A673 (cell line): ENCODE measurements at regions not wholly inside any gene's neighbourhood (a gene's known extent, or its start where the extent isn't known, plus 50 kb on each side); places are given as distances from the start of the nearest gene placed in this dataset.

Source experiments
- BruUV-seq: library from RNA; stranded (reverse); fragments of 400-500 nt; replicated peaks from 2 replicates; lab custom pipeline; 2021; lab: Mats Ljungman, UMichigan
- CTCF ChIA-PET: fragments of 300-600 bp; sonication (Branson Sonifier 250); formaldehyde crosslinking; loops from one replicate; lab custom pipeline; 2022; ENCODE audit warnings: antibody characterized with exemption; lab: Charles Lee
- POLR2A ChIA-PET: fragments of 300-600 bp; sonication (Branson Sonifier 250); formaldehyde crosslinking; loops from one replicate; lab custom pipeline; 2022; ENCODE audit warnings: antibody characterized with exemption; ENCODE audit not compliant: low non-redundant PET; lab: Charles Lee
- DNase-seq: peaks from one replicate; pipeline ENCODE4 v3.0.0-alpha.2; 2015; ENCODE audit warnings: low spot score
- H3K27ac ChIP-seq: fragments of 200-600 bp; sonication (generic); 2 replicates; pipeline ENCODE4 v1.5.1; 2016; ENCODE audit warnings: mixed run types, low read depth, mild to moderate bottlenecking, mixed read lengths, antibody characterized with exemption, low read length; ENCODE audit not compliant: poor library complexity, severe bottlenecking
- H3K27me3 ChIP-seq: fragments of 200-600 bp; sonication (generic); replicated peaks from 2 replicates; pipeline ENCODE4 v1.6.1; 2017; ENCODE audit warnings: mixed run types, low read depth, mild to moderate bottlenecking, mixed read lengths, antibody characterized with exemption, low read length; ENCODE audit not compliant: insufficient read depth, poor library complexity
- H3K36me3 ChIP-seq: fragments of 200-600 bp; sonication (generic); 2 replicates; pipeline ENCODE4 v1.6.1; 2016; ENCODE audit warnings: mixed run types, mild to moderate bottlenecking, mixed read lengths, antibody characterized with exemption, low read length; ENCODE audit not compliant: insufficient read depth, poor library complexity, severe bottlenecking
- H3K4me1 ChIP-seq: fragments of 200-600 bp; sonication (generic); 2 replicates; pipeline ENCODE4 v1.6.1; 2017; ENCODE audit warnings: mixed run types, mild to moderate bottlenecking, mixed read lengths, antibody characterized with exemption, low read length; ENCODE audit not compliant: insufficient read depth, poor library complexity, severe bottlenecking
- H3K4me3 ChIP-seq: fragments of 200-600 bp; sonication (generic); 2 replicates; pipeline ENCODE4 v1.5.1; 2016; ENCODE audit warnings: low read depth, mixed run types, mild to moderate bottlenecking, mixed read lengths, low read length; ENCODE audit not compliant: poor library complexity, severe bottlenecking
- H3K9me3 ChIP-seq: fragments of 200-600 bp; sonication (generic); 2 replicates; pipeline ENCODE4 v1.6.1; 2016; ENCODE audit warnings: mixed run types, low read depth, mild to moderate bottlenecking, mixed read lengths, antibody characterized with exemption, low read length; ENCODE audit not compliant: poor library complexity, severe bottlenecking
- CTCF ChIP-seq: fragments of 300-800, 200-600 bp; sonication (generic); conservative IDR thresholded peaks from 2 replicates; pipeline ENCODE4 v1.5.1; 2017; ENCODE audit warnings: low read depth, mild to moderate bottlenecking, antibody characterized with exemption, low read length, moderate library complexity, mixed read lengths
- EZH2 ChIP-seq: fragments of 200-600 bp; sonication (generic); IDR thresholded peaks from 2 replicates; pipeline ENCODE4 v1.6.1; 2017; ENCODE audit warnings: borderline replicate concordance, low read depth, mild to moderate bottlenecking, mixed read lengths, antibody characterized with exemption, low read length; ENCODE audit not compliant: poor library complexity, severe bottlenecking
- intact Hi-C: fragments of 100-400 bp; cut with micrococcal nuclease; formaldehyde crosslinking; loops from one replicate; pipeline ENCODE4 v1.10.0; 2022; ENCODE audit not compliant: unreplicated experiment

GRCh38 chr2:49858657-49859056, 704.3 kb upstream of the FSHR start:
- no peaks in the 10 kb centered on the region for H3K27me3 ChIP-seq
- no peak for DNase-seq
- no peaks in the 10 kb centered on the region for H3K36me3 ChIP-seq
- no TSS peak for BruUV-seq
- no peak overlapping the region for H3K27ac ChIP-seq
- no peaks in the 10 kb centered on the region for H3K4me1 ChIP-seq
- intact Hi-C loops = no loop called here
- no peaks in the 10 kb centered on the region for H3K9me3 ChIP-seq
- TF ChIP-seq EZH2 = no peak
- CTCF ChIA-PET = no interaction called here
- H3K4me3 ChIP-seq = no peak overlapping the region
- POLR2A ChIA-PET = no interaction called here

GRCh38 chr2:49858113-49858490, 703.8 kb upstream of the FSHR start:
- CTCF ChIA-PET = no interaction called here
- no peak overlapping the region for H3K27ac ChIP-seq
- no peak for TF ChIP-seq CTCF
- TF ChIP-seq EZH2 = no peak
- POLR2A ChIA-PET = no interaction called here
- DNase-seq = no peak
- intact Hi-C loops = no loop called here
- no TSS peak for BruUV-seq
- no peaks in the 10 kb centered on the region for H3K4me1 ChIP-seq
- no peaks in the 10 kb centered on the region for H3K9me3 ChIP-seq
- H3K4me3 ChIP-seq = no peak overlapping the region
- no peaks in the 10 kb centered on the region for H3K27me3 ChIP-seq
- no peaks in the 10 kb centered on the region for H3K36me3 ChIP-seq

- Histone ChIP-seq H3K4me1 (no peaks in the 10 kb centered on the region), H3K9me3 (no peaks in the 10 kb centered on the region), H3K36me3 (no peaks in the 10 kb centered on the region), H3K4me3 (no peak overlapping the region), H3K27me3 (no peaks in the 10 kb centered on the region), H3K27ac (no peak overlapping the region)
- TF ChIP-seq EZH2 = no peak
- TF ChIP-seq CTCF = no peak
- POLR2A ChIA-PET = no interaction called here
- CTCF ChIA-PET = no interaction called here
- no TSS peak for BruUV-seq
- DNase-seq = no peak
- intact Hi-C loops = no loop called here
These were observed 703.2 kb upstream of the FSHR start for GRCh38 chr2:49857371-49858112.

- no peak overlapping the region for H3K27ac ChIP-seq
- ChIA-PET CTCF (no interaction called here), POLR2A (no interaction called here)
- intact Hi-C loops = no loop called here
- no peaks in the 10 kb centered on the region for H3K9me3 ChIP-seq
- H3K4me1 ChIP-seq = no peaks in the 10 kb centered on the region
- H3K36me3 ChIP-seq = no peaks in the 10 kb centered on the region
- no peak for DNase-seq
- H3K4me3 ChIP-seq = no peak overlapping the region
- H3K27me3 ChIP-seq = no peaks in the 10 kb centered on the region
- no peak for TF ChIP-seq CTCF
- no peak for TF ChIP-seq EZH2
- BruUV-seq = no TSS peak
These were observed 691.4 kb upstream of the FSHR start for GRCh38 chr2:49845671-49846070.
